SK-N-SH (cell line): ENCODE measurements at regions not wholly inside any gene's neighbourhood (a gene's known extent, or its start where the extent isn't known, plus 50 kb on each side); places are given as distances from the start of the nearest gene placed in this dataset.

ENCODE experiments used
- CTCF ChIA-PET: fragments of 300-600, 350-600 bp; formaldehyde crosslinking; extraction: SDS; loops from one replicate; lab custom pipeline; 2021; lab: Yijun Ruan, JAX
- POLR2A ChIA-PET: fragments of 350-600 bp; sonication (Branson Sonifier 250); formaldehyde crosslinking; extraction: SDS; loops from one replicate; lab custom pipeline; 2020; ENCODE audit warnings: antibody characterized with exemption, inconsistent platforms; lab: Yijun Ruan, JAX
- DNase-seq: peaks from one replicate; pipeline ENCODE4 v3.0.0; 2012
- H2AFZ ChIP-seq: fragments of 200-600 bp; sonication (generic); 2 replicates; pipeline ENCODE4 v1.8.1; 2016; ENCODE audit warnings: antibody characterized with exemption, mild to moderate bottlenecking, low read depth
- H3F3A ChIP-seq: fragments of 200-600 bp; sonication (generic); replicated peaks from 2 replicates; pipeline ENCODE3; 2016; ENCODE audit warnings: antibody characterized with exemption, mild to moderate bottlenecking; ENCODE audit not compliant: insufficient read depth
- H3K27ac ChIP-seq, 2 experiments: fragments of 200-500 bp in 1 of 2; fragments of 200-600 bp in 1 of 2; sonication (Bioruptor generic) in 1 of 2; sonication (generic), shearing (Covaris generic) in 1 of 2; 2 replicates each; pipeline versions ENCODE4 v1.5.1 to v1.6.1; 2014 to 2016; ENCODE audit warnings: low read depth in 2 of 2, inconsistent platforms in 1 of 2, low read length in 1 of 2, mild to moderate bottlenecking in 1 of 2, mixed read lengths in 1 of 2
- H3K27me3 ChIP-seq: fragments of 200-600 bp; sonication (generic), shearing (Covaris generic); 2 replicates; pipeline ENCODE4 v1.6.1; 2016; ENCODE audit warnings: mixed run types; ENCODE audit not compliant: insufficient read depth
- H3K36me3 ChIP-seq, 2 experiments: fragments of 200-500 bp in 1 of 2; fragments of 200-600 bp in 1 of 2; sonication (Bioruptor generic) in 1 of 2; sonication (generic) in 1 of 2; replicated peaks in 1 of 2; 2 replicates each; pipeline versions ENCODE3 to v1.5.1; 2014 to 2016; ENCODE audit warnings: low read length in 1 of 2, mild to moderate bottlenecking in 1 of 2; ENCODE audit not compliant: insufficient read depth in 2 of 2, control insufficient read depth in 1 of 2
- H3K4me1 ChIP-seq, 2 experiments: fragments of 200-500 bp in 1 of 2; fragments of 200-600 bp in 1 of 2; sonication (Bioruptor generic) in 1 of 2; sonication (generic), shearing (Covaris generic) in 1 of 2; 2 replicates each; pipeline versions ENCODE4 v1.5.1 to v1.6.1; 2014 to 2016; ENCODE audit warnings: low read depth in 1 of 2, low read length in 1 of 2, mixed run types in 1 of 2; ENCODE audit not compliant: insufficient read depth in 2 of 2, control insufficient read depth in 1 of 2
- H3K4me2 ChIP-seq: fragments of 200-600 bp; sonication (generic), shearing (Covaris generic); 2 replicates; pipeline ENCODE4 v1.6.1; 2017; ENCODE audit warnings: mixed run types
- H3K4me3 ChIP-seq, 2 experiments: fragments of 200-500 bp in 1 of 2; fragments of 200-600 bp in 1 of 2; sonication (Bioruptor generic) in 1 of 2; sonication (generic), shearing (Covaris generic) in 1 of 2; 2 replicates each; pipeline versions ENCODE4 v1.5.1 to v1.8.1; 2014 to 2016; ENCODE audit warnings: low read depth in 2 of 2, inconsistent platforms in 1 of 2, low read length in 1 of 2, mild to moderate bottlenecking in 1 of 2, mixed read lengths in 1 of 2, moderate library complexity in 1 of 2
- H3K79me2 ChIP-seq: fragments of 200-600 bp; sonication (generic); 2 replicates; pipeline ENCODE4 v1.8.1; 2017; ENCODE audit warnings: mild to moderate bottlenecking; ENCODE audit not compliant: insufficient read depth
- H3K9ac ChIP-seq: fragments of 200-600 bp; sonication (generic); 2 replicates; pipeline ENCODE4 v1.6.1; 2017; ENCODE audit warnings: mixed run types
- H3K9me2 ChIP-seq: fragments of 200-600 bp; sonication (generic); 2 replicates; pipeline ENCODE4 v1.6.1; 2017; ENCODE audit warnings: mixed run types
- H3K9me3 ChIP-seq: fragments of 200-600 bp; sonication (generic); 2 replicates; pipeline ENCODE4 v1.6.1; 2017; ENCODE audit warnings: mixed run types, mild to moderate bottlenecking, moderate library complexity
- H4K20me1 ChIP-seq: fragments of 200-600 bp; sonication (generic); 2 replicates; pipeline ENCODE4 v1.6.1; 2017; ENCODE audit warnings: mild to moderate bottlenecking, mixed run types; ENCODE audit not compliant: insufficient read depth
- CHD2 ChIP-seq: fragments of 150-350 bp; IDR thresholded peaks from 2 replicates; pipeline ENCODE4 v1.6.1; 2018; ENCODE audit warnings: low read length; ENCODE audit not compliant: partially characterized antibody
- ELF1 ChIP-seq: IDR thresholded peaks from 2 replicates; pipeline ENCODE4 v1.4.0; 2012
- EZH2phosphoT487 ChIP-seq: fragments of 200-600 bp; sonication (generic); IDR thresholded peaks from 2 replicates; pipeline ENCODE4 v1.6.1; 2017; ENCODE audit warnings: low read depth, mixed run types, mild to moderate bottlenecking, antibody characterized with exemption, moderate library complexity, borderline replicate concordance
- FOXM1 ChIP-seq: IDR thresholded peaks from 2 replicates; pipeline ENCODE4 v1.4.0; 2012; ENCODE audit warnings: low read depth, mild to moderate bottlenecking
- GABPA ChIP-seq: IDR thresholded peaks from 2 replicates; pipeline ENCODE4 v1.4.0; 2012; ENCODE audit warnings: low read depth, mild to moderate bottlenecking
- GATA2 ChIP-seq: sonication (generic); formaldehyde crosslinking; IDR thresholded peaks from 2 replicates; pipeline ENCODE4 v1.5.0; 2020; ENCODE audit warnings: mild to moderate bottlenecking, missing genetic modification reagents
- MXI1 ChIP-seq: IDR thresholded peaks from 2 replicates; pipeline ENCODE4 v1.6.1; 2012; ENCODE audit warnings: mild to moderate bottlenecking, low read depth, low read length, improper control_type of control experiment
- NRF1 ChIP-seq: IDR thresholded peaks from 2 replicates; pipeline ENCODE4 v1.6.1; 2012; ENCODE audit warnings: low read depth, mild to moderate bottlenecking, low read length
- REST ChIP-seq: IDR thresholded peaks from 2 replicates; pipeline ENCODE4 v1.6.1; 2012; ENCODE audit warnings: mild to moderate bottlenecking, low read depth, low read length, moderate library complexity
- RXRA ChIP-seq: IDR thresholded peaks from 2 replicates; pipeline ENCODE4 v1.4.0; 2012; ENCODE audit warnings: low read depth, mild to moderate bottlenecking, borderline replicate concordance
- SMC3 ChIP-seq: IDR thresholded peaks from 2 replicates; pipeline ENCODE4 v1.6.1; 2012; ENCODE audit warnings: low read depth, low read length, improper control_type of control experiment
- TAF1 ChIP-seq: IDR thresholded peaks from 2 replicates; pipeline ENCODE4 v1.6.1; 2012; ENCODE audit warnings: low read depth, mild to moderate bottlenecking, low read length, moderate library complexity, borderline replicate concordance
- TCF12 ChIP-seq: IDR thresholded peaks from 2 replicates; pipeline ENCODE4 v1.4.0; 2012
- USF1 ChIP-seq: IDR thresholded peaks from 2 replicates; pipeline ENCODE4 v1.4.0; 2012; ENCODE audit warnings: low read depth, borderline replicate concordance
- YY1 ChIP-seq: IDR thresholded peaks from 2 replicates; pipeline ENCODE4 v1.4.0; 2012; ENCODE audit warnings: low read depth, mild to moderate bottlenecking
- WGBS: methylation state at CpG from one replicate; pipeline ENCODE4 v1.1.6; 2017; ENCODE audit warnings: low lambda C conversion rate; 5-methylcytosine and 5-hydroxymethylcytosine counted together
- TF ChIP-seq, protein P1 (sequence below): IDR thresholded peaks from 2 replicates; pipeline ENCODE4; 2012
- TF ChIP-seq, protein P2 (sequence below): fragments of 150-350 bp; IDR thresholded peaks from 2 replicates; pipeline ENCODE4 v1.6.1; 2016; ENCODE audit warnings: mild to moderate bottlenecking, low read depth, low read length
- TF ChIP-seq, protein P3 (sequence below): IDR thresholded peaks from 2 replicates; pipeline ENCODE4 v1.4.0; 2012; ENCODE audit warnings: low read depth

DNA sequence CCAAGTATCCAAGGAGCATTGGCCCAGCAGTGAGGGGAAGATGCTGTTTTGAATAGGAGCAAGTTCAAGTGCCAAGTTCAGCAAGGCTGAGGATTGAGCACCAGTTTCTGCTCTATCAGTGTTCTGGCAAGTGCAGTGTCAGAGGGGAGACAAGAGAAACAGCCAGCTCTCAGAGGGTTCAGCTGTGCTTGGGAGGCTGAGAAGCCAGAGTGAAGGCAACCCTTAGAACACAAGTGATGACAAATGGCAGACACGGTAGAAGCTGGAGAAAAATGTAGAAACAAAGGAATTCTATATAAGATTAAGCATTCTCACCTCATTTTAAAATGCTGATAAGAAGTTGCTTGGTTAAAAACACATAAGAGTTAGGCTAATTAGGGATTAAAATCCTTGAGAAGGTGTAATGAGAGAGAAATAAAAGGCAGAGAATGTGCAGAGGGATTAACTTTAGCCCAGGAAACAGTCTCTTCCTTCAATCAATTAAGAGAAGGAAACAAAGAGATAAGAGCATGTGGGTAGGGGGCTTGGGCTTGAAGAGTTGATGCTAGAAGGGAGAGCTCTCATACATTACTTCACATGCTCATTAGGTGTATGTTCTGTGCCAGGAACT lies 475.4 kb downstream of the AJAP1 start:
- no peak for TF ChIP-seq SMC3
- TF ChIP-seq, protein P1, sequence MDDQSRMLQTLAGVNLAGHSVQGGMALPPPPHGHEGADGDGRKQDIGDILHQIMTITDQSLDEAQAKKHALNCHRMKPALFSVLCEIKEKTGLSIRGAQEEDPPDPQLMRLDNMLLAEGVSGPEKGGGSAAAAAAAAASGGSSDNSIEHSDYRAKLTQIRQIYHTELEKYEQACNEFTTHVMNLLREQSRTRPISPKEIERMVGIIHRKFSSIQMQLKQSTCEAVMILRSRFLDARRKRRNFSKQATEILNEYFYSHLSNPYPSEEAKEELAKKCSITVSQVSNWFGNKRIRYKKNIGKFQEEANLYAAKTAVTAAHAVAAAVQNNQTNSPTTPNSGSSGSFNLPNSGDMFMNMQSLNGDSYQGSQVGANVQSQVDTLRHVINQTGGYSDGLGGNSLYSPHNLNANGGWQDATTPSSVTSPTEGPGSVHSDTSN = no peak
- TF ChIP-seq, protein P2, sequence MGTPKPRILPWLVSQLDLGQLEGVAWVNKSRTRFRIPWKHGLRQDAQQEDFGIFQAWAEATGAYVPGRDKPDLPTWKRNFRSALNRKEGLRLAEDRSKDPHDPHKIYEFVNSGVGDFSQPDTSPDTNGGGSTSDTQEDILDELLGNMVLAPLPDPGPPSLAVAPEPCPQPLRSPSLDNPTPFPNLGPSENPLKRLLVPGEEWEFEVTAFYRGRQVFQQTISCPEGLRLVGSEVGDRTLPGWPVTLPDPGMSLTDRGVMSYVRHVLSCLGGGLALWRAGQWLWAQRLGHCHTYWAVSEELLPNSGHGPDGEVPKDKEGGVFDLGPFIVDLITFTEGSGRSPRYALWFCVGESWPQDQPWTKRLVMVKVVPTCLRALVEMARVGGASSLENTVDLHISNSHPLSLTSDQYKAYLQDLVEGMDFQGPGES = no peak
- TF ChIP-seq REST = no peak
- no peak for TF ChIP-seq RXRA
- TF ChIP-seq, protein P3, sequence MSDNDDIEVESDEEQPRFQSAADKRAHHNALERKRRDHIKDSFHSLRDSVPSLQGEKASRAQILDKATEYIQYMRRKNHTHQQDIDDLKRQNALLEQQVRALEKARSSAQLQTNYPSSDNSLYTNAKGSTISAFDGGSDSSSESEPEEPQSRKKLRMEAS = no peak
- no peak for TF ChIP-seq TAF1
- no peak for TF ChIP-seq YY1
- H3K27me3 ChIP-seq = no peaks in the 10 kb centered on the region
- H3K9me3 ChIP-seq = no peaks in the 10 kb centered on the region
- DNase-seq = no peak
- H3K27ac ChIP-seq = no peak overlapping the region
- no peaks in the 10 kb centered on the region for H3K4me1 ChIP-seq
- H3K4me2 ChIP-seq = no peak overlapping the region
- no peak overlapping the region for H3K4me3 ChIP-seq
- ChIA-PET POLR2A (no interaction called here), CTCF (interaction anchor here (1.4 kb wide), 1 partner anchor 10 kb away, joined by 4 read pairs; no protein-coding TSS in a partner anchor)
- 23% methylated on average over 1 of the region's 1 CpG for WGBS
- no peaks in the 10 kb centered on the region for H3F3A ChIP-seq
- no peaks in the 10 kb centered on the region for H3K79me2 ChIP-seq
- H3K36me3 ChIP-seq = no peaks in the 10 kb centered on the region
- H2AFZ ChIP-seq = no peak overlapping the region
- no peaks in the 10 kb centered on the region for H3K9me2 ChIP-seq
- H4K20me1 ChIP-seq = no peaks in the 10 kb centered on the region
- no peak overlapping the region for H3K9ac ChIP-seq

- Histone ChIP-seq H3K4me3 (no peak overlapping the region), H3K36me3 (no peaks in the 10 kb centered on the region), H3K4me1 (no peaks in the 10 kb centered on the region), H3K9me3 (no peaks in the 10 kb centered on the region), H3F3A (no peaks in the 10 kb centered on the region), H2AFZ (no peak overlapping the region), H3K9me2 (no peaks in the 10 kb centered on the region), H3K27ac (no peak overlapping the region), H3K4me2 (no peak overlapping the region), H3K9ac (no peak overlapping the region), H3K79me2 (no peaks in the 10 kb centered on the region), H3K27me3 (no peaks in the 10 kb centered on the region), H4K20me1 (no peaks in the 10 kb centered on the region)
- 40% methylated on average over 7 of the region's 7 CpGs for WGBS
- ChIA-PET POLR2A (no interaction called here), CTCF (interaction anchor here (1.3 to 1.4 kb wide), 3 partner anchors 15 to 199 kb away, joined by 3 to 4 read pairs (median 4); no protein-coding TSS in a partner anchor)
- DNase-seq = no peak
- TF ChIP-seq USF1 = no peak
- no peak for TF ChIP-seq MXI1
- TF ChIP-seq CHD2 = no peak
- no peak for TF ChIP-seq GABPA
- no peak for TF ChIP-seq NRF1
- no peak for TF ChIP-seq ELF1
- TF ChIP-seq RXRA = no peak
- TF ChIP-seq TCF12 = no peak
- TF ChIP-seq EZH2phosphoT487 = no peak
- no peak for TF ChIP-seq FOXM1
- no peak for TF ChIP-seq GATA2 (CRISPR knock-in tag)
These were observed 470.8 kb downstream of the AJAP1 start for GRCh38 chr1:5125208-5125607.
